8988T (cell line): ENCODE measurements at regions not wholly inside any gene's neighbourhood (a gene's known extent, or its start where the extent isn't known, plus 50 kb on each side); places are given as distances from the start of the nearest gene placed in this dataset.

Experiments used
- DNase-seq: peaks from one replicate; pipeline ENCODE4 v3.0.0; 2011

DNA sequence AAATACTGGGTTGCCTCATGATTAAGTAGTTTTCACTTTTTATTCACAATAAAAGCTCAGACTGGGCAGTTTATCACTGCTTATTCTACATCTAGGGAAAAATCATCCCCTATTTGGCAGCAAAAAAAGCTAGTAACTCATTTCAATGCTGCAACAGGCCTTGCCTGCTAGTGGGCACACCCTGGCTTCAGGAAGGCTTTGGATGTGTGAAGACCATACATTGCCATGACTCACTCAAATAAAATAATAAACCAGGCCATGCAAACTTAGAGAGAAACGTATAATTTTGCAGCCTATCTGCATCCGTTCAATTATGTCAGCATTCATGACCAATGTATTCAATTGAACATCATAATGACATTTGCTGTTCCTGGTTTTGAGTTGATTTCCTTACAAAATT lies 402.9 kb downstream of the PIK3R1 start:
- DNase-seq, result no peak

DNA sequence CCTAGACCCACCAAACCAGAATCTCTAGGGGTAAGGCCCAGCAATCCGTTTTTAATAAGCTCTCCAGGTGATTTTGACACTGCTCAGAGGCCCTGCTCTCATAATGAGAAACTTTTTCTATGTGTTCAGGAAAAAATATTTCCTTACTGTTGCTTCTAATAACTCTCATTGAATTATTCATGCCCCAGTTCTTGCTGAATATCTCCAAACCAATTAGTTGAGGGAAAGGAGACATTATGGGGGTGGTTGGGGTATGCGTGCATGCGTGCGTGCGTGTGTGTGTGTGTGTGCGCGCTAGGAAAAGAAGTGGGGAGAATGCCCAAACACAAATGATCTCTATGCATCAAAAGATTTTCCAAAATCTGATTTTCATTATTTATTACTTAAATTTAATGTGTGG lies 411.4 kb downstream of the PIK3R1 start:
- DNase-seq, result no peak

DNA sequence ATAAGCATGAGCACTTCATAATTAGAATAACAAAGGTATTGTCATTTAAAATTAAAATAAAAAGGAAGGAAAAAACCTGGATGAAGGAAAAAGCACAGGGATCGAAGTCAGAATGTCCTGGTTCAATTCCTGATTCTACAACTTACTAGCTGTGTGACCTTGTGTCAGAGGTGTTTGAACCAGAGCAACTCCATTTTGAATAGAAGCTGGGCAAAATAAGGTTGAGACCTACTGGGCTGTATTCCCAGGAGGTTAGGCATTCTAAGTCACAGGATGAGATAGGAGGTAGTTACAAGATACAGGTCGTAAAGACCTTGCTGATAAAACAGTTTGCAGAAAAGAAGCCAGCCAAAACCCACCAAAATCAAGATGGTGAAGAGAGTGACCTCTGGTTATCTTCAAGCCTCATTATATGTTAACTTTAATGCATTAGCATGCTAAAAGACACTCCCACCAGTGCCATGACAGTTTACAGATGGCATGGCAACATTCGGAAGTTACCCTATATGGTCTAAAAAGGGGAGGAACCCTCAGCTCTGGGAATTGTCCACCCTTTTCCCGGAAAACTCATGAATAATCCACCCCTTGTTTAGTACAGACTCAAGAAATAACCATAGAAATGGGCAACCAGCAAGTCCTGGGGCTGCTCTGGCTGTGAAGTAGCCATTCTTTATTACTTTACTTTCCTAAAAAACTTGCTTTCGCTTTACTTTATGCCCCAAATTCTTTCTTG lies 412.7 kb downstream of the PIK3R1 start:
- no peak for DNase-seq

DNA sequence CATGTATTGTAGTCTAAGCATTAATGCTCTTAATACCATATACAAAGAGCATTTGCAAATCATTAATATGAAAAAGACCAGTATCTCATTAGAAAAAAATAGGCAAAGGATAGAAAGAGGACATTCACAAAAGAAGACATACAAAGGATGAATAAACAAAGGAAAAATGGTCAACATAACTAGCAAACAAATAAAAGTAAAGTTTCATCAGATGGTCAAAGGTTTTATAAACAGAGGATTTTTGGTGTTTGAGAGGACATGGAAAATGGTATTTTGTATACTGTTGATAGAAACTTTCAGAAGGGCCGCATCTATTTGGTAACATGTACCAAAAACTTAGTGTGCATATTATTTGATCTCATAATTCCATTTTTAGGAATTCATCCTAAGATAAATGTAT lies 414.8 kb downstream of the PIK3R1 start:
- no peak for DNase-seq

DNA sequence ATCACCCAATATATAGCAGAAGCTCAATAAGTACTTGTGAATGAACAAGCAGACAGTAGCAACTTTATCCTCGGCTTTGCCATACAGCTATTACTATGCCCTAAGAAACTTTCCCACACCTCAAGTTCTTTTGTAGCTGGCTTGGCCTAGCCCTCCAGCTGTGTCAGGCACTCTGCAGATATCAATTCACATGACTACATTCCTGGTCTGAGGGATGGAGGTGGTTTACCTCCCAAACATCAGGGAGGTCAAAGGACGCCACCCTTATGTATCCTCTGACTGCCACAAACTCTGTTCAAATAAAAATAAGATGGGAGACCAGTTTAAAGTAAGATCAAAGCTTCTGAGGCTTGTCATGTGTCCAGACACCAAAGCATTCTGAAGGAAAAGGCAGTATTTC lies 416.3 kb downstream of the PIK3R1 start:
- no peak for DNase-seq

DNA sequence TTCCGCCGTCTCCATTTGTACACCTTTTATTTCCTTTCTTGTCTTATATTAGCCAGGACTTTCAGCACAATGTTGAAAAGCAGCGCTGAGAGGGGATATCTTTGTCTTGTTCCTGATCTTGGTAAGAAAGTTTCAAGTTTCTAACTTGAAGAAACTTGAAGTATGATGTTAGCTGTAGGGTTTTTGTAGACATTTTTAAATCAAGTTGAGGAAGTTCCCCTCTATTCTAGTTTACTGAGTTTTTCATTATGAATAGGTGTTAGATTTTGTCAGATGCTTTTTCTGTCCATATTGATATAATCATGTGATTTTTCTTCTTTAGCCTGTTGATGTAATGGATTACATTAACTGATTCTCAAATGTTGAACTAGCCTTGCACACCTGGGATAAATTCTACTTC lies 425.7 kb downstream of the PIK3R1 start:
- no peak for DNase-seq

DNA sequence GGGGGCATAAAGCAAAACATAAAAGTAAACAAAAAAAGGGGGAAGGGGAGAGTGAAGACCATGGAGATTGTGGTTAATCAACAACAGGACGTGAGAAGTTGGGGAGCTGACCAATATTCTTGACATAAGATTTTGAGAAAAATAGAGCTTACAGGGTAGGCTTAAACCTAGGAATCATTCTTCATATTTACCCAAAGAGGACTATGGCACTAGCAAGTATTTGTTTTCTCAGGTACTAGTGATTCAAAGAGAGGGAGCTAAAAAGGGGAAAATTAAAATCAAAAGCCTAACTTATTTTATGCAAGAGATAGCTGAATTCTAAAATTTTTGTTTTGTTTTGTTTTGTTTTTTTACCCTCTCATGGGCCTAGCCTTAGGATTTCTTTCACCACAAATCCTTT lies 427.5 kb downstream of the PIK3R1 start:
- DNase-seq, result no peak

DNA sequence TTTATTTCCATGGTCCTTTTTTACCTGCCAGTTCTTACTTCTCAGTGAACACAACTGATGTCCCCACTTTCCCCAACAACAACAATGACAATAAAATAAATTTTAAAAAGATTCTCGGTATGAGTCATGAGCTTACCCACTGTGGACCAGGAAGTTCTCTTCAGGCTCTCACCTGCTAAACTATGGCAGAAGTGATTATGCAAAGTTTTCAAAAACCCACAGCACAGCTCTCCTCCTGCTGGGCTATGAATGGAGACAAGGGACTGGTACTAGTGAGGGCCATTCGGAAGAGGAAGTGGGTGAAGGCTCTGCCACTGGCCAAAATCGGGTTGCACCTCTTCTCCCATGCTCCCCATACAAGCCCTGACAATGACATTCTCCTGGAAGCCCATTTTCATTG lies 429.4 kb downstream of the PIK3R1 start:
- no peak for DNase-seq

DNA sequence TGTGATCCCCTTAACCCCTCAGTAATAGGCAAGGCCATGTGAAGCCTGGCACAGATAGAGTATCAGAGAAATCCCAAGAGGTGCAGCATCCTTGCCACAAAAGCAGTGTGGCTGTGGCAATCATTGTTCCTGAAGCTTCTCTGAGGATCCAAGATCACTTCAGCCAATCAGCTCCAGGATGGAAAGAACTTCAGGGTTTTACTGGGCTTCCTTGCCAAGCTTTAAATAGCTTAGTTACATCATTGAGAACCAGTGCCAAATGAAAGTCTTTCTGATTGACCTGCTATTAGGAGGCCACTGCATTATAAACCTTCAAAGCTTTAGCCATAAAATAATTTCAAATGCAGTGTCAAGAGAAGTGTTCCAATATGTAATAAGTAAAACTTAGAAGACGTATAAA lies 430.6 kb downstream of the PIK3R1 start:
- no peak for DNase-seq

DNA sequence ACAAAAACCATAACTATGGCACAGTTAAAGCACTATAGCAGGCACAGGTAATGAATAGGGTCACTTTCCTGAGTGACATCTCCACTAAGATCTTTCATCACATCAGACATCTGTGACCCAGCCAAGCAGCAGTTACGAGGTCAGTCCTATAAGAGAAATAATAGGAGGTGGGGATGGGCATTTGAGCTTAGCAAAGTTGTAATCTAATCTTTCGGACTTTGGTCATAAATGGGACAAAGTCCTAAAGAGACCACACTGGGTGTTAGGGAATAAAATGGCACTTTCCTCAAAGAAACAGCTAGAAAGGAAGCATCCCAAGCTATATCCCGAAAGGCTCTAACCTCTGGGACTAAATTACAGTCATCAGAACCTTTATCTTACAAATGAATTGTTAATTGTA lies 432.2 kb downstream of the PIK3R1 start:
- DNase-seq, result no peak

DNA sequence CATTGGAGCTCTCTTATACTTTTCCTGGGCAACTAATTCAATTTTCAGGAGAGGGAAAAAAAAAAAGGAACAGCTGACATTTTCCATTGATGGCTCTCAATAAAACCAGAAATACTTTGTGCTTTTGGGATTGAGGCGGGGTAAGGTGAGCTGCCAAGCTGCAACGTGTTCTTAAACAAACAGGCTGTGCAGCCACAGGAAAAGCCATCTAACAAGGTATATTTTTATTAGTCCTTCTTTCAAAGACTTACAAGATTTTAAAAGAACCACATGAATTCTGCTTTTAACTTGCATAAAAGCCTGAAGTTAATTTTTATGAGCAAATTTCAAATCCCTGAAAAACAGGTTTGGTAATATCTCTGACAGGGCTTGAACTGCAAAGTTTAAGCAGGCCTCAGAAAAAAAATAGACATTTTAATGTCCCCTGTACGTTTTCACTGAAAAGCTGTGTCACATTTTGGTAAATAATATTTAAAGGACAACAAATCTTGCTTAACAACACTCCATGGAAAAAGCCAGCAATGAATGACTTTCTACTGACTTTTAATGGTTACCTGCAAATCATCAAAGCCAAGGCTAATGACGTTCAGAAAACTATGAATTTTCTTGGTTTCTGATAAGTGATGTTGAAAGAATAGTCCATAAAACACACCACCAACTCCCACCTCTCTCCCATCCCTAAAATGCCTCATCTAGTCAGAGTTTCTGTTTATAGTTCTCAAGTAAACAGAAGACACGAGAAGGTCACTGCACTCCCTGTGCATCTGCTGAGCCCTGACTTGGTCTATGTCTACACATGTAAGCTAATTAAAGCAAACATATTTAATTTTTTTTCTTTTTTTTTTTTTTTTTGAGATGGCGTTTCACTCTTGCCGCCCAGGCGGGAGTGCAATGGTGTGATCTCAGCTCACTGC lies 433.6 kb downstream of the PIK3R1 start:
- no peak for DNase-seq

DNA sequence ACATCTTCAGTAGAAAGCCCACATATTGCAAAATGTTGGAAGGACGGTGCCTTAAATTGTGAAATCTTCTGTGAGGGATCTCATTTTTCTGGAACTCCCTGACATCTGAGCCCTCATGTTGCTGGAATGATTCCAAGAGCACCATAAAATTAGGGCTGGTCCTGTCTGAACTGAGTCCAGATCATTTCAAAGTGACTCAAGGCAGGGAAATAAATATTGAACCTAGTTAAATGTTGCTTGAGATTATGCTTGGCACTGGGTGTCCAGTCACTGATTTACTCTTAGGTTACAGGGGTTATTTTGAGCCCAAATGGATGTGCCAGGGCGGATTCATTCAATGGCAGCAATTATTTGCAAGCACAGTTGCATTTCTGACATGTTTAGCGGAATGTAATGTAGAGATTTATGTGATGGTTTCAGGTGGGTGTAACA lies 437.0 kb downstream of the PIK3R1 start:
- no peak for DNase-seq

DNA sequence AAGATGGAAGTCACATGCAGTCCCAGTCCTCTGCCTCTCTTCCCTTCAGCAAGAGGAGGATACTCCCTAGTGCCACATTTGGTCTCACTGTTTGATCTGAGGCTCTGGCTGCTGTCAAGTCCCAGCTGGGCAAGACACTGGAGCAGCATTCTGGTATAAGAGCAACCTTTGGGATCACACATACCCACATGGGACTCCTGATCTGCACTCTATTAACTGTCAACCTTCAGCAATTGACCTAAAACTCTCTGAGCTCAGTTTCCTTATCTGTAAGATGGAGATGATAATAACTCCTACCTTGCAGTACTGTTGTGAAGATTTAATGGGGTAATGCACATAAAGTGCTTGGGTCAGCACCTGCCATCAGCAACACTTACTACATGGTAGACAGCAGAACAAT lies 437.9 kb downstream of the PIK3R1 start:
- no peak for DNase-seq

DNA sequence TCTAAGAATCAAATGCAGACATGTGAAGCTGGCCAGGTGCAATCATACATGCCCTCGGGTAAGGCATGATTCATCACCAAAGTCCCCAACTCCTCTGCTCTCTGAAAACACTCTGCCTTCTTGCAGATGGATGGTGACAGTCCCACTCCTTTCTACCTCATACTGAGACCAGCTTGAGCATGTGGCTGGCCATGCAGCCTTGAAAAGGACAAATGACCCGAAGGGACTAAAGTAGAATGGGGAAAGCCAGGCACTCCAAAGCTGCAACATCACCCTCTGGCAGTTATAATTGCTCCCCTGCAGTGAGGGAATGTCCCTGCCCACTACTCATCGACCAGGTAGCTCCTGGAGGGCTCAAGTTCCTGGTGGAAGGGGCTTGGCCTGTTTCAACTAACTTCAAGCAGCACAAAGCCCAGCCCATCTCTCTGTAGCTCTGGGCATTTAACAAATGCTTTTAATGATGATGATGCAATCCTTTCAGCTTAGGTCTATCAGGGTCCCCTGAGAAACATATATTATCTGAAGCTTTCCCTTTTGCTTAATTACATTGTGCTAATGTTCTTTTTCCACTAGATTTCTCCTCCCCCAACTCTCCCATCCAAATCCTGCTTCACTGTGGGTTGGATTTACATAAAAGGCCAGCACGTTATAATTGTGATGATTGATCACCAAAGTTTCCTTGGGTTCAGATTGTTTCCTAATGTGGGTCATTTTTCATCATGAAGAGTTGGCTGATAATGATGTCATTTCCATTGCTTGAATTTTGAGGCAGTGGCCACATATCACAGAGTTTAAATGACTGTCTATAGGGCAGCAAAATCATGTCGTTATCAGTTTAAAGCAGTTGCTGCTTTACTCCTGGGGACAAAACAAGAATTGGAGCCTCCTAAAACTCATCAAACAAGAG lies 436.5 kb upstream of the SLC30A5 start:
- DNase-seq, result no peak

DNA sequence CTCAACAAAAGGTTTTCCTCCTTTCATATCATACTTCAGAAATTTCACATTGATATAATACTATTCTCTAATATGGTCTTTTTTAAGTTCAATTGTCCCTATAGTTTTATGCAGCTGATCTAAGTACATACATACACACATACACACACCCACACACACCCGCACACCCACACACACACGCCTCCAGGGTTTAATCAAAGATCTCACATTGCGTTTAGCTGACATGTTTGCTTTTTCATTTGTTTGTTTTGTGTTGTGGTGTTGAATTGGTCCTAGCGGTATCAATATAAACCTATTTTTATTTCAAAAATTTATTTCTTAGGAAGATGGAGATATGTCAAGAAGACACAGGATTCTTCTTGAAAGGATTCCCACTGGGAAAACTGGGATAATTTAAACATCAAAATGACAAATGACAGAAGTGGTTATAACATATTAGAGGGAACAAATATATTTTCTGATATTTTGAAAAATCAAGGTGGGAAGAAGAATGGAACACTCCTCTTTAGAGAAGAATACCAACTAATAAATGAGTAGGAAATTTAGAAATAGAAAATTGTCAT lies 434.9 kb upstream of the SLC30A5 start:
- DNase-seq, result no peak

DNA sequence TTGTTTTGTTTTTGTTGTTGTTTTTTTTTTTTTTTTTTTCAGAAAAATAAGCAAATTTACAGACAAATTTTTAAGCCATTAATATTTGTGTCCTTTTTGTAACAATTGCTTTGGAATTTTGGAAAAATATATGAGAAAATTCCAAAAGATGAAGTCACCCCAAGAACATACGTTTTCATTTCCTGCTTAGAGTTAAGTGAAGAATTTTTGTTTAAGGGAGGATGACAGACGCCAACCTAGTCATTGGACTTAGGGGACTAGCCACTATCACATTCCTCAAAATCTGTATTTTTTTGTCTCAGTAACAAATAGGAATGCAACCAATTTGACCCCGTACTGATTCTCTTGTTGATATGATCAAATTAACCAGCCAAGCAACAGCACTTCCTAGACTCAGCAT lies 433.9 kb upstream of the SLC30A5 start:
- DNase-seq, result no peak

DNA sequence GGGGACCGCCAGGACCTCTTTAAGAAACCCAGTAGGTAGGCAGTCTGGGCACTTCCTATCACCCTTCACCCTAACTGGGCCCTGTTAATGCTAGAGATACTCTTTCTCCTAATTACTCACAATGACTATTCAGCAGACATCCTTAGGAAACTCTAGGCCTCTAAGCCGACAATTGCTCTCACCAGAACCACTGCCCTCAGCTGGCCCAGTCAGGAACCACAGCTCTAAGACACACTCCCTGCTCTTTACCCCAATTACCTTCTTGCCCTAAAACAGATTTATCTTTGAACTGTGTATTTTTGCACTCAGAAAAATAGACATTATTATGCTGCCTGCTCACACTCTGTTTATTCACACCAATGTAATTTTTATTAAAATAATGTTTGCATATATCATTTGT lies 432.6 kb upstream of the SLC30A5 start:
- DNase-seq, result peak; percentile 15

DNA sequence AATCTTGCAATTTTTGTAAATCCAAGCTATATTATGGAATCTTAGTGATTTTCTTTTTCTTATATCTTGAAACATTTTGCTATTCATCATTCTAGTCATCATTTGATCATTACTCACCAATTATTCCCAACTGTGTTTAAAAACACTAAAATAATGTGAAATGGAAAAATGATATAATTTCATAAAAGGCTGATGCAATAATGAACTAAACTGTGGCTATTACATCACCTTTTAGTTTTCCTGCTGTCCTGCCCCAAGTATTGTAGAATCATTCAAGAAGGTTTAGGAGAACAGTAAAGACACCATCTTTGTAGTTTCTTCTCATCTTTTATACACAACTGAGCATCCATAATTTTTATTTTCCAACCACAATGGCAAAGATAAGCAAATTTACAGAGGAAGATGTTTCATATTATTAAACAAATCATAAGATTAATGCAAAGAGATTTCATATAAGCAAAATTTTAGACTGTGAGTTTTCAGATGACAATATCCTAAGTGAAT lies 431.0 kb upstream of the SLC30A5 start:
- DNase-seq, result no peak

DNA sequence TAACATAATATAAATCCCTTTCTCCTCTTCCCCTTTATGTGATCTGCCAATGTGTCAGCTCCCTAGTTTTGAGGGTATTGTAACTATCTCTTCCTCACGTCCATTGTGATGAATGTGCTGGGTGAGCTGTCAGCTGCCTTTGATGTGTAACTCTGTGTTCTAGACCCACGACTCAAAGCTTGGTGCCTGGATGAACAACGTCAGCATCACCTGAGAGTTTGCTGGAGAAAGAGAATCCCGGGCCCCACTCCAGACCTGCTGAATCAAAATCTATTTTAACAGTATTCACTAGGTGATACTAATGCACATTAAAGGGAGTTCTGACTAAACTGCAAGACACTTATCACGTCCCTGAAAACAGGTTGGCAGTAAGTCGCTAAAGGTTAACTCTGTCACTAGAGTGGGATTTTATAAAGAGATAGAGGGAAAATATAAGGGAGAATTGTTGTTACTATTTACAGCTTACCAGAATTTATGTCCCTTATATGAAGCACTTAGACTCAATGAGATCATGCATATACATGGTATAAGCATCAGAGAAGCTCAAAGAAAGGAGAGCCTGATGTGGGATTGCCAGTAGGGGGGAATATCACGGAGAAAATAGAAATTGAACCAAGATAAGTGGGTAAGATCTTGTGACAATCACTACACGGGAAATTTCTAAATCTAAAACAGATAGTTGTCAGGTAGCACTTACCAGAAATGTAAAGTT lies 423.8 kb upstream of the SLC30A5 start:
- DNase-seq, result no peak

DNA sequence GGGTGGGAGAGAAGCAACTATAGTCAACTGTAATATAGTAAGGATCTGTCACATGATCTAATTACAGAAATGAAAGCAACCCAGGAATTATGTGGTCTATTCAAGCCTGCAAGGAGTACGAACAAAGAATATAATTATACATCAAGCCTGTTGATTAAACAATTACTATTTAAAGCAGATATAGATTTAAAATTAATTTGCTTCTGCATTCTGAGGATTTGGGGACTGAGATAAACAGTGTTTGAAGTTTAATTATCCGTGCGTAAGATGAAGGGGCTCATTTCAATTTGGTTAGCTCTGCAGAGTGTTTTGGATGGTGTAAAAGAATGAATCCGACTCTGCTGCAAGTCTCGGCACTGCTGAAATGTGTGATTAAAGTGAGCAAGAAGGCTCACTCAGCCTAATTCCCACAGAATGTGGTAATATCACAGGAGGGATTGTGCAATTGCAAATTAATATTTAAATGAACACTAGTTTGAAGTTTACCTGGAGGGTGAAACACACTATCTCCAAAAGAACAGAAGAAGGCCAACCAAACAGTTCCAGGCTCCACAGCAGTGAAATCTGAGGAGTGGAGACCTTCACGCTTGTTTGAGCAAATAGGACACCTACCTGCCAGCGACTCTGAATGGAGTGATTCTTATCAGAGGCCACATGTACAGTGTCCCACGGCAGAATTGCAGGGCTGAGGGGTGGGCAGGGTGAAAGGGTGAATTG lies 420.6 kb upstream of the SLC30A5 start:
- no peak for DNase-seq

DNA sequence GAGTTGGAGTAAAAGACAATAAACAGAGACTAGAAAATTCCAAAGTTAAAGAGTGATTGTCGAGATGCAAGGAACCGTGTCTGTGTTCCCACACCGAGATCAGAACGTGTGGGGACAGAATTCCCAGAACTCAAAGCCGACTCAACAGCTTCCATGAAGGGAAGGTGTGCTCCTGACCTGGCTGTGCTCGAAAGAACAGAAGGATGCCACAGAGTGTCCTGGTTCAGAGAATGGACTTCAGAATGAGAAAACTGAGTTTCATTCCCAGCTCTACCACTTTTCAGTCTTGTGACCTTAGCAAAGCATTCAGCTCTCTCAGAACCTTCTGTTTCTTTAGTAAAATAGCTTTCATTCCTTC lies 420.0 kb upstream of the SLC30A5 start:
- DNase-seq, result no peak
